Mesothelial cell of epicardium (in vitro differentiated cells): ENCODE measurements at regions not wholly inside any gene's neighbourhood (a gene's known extent, or its start where the extent isn't known, plus 50 kb on each side); places are given as distances from the start of the nearest gene placed in this dataset.

Experiments used
- DNase-seq, 2 experiments: peaks; one replicate each; pipeline ENCODE4 v3.0.0; 2021; ENCODE audit warnings: low spot score in 2 of 2; ENCODE audit not compliant: unreplicated experiment in 2 of 2
- H3K27ac Mint-ChIP-seq: 2 replicates; pipeline ENCODE4 v1.8.0; 2021; ENCODE audit warnings: mixed read lengths
- H3K27me3 Mint-ChIP-seq: 2 replicates; pipeline ENCODE4 v1.8.0; 2021; ENCODE audit warnings: low read depth, mixed read lengths
- H3K36me3 Mint-ChIP-seq: 2 replicates; pipeline ENCODE4 v1.8.0; 2021; ENCODE audit warnings: mixed read lengths
- H3K4me1 Mint-ChIP-seq: 2 replicates; pipeline ENCODE4 v1.8.0; 2021; ENCODE audit warnings: mixed read lengths
- H3K4me3 Mint-ChIP-seq: 2 replicates; pipeline ENCODE4 v1.8.0; 2021; ENCODE audit warnings: mild to moderate bottlenecking, moderate library complexity, mixed read lengths
- H3K9me3 Mint-ChIP-seq: 2 replicates; pipeline ENCODE4 v1.8.0; 2021; ENCODE audit warnings: mixed read lengths
- TF ChIP-seq, protein P1 (sequence below): fragments of 200-600 bp; sonication (generic); IDR thresholded peaks from one replicate; pipeline ENCODE4 v1.5.0; 2021; ENCODE audit warnings: antibody characterized with exemption; ENCODE audit not compliant: unreplicated experiment

DNA sequence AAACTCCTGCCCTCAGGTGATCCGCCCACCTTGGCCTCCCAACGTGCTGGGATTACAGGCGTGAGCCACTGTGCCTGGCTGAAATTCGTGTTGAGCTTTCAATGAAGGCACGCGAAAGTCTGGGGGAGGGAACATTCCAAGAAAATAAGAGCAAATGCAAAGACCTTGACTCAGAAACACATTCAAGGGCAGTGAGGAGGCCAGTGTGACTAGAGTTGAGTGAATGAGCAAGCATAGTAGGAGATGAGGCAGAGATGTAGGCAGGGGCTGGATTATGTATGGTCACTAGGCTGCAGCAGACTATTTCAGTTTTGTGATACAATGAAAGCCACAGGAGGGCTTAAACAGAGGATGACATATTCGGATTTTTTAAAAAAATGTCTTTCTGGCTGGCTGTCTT lies 67.0 kb downstream of the SCN11A start:
- Mint-ChIP-seq H3K27ac (no peak overlapping the region), H3K4me1 (peaks cover 4% of the 10 kb centered on the region), H3K36me3 (no peaks in the 10 kb centered on the region), H3K4me3 (no peak overlapping the region), H3K27me3 (peaks cover 10% of the 10 kb centered on the region), H3K9me3 (no peaks in the 10 kb centered on the region)
- TF ChIP-seq, protein P1, sequence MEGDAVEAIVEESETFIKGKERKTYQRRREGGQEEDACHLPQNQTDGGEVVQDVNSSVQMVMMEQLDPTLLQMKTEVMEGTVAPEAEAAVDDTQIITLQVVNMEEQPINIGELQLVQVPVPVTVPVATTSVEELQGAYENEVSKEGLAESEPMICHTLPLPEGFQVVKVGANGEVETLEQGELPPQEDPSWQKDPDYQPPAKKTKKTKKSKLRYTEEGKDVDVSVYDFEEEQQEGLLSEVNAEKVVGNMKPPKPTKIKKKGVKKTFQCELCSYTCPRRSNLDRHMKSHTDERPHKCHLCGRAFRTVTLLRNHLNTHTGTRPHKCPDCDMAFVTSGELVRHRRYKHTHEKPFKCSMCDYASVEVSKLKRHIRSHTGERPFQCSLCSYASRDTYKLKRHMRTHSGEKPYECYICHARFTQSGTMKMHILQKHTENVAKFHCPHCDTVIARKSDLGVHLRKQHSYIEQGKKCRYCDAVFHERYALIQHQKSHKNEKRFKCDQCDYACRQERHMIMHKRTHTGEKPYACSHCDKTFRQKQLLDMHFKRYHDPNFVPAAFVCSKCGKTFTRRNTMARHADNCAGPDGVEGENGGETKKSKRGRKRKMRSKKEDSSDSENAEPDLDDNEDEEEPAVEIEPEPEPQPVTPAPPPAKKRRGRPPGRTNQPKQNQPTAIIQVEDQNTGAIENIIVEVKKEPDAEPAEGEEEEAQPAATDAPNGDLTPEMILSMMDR, result no peak
- DNase-seq, result no peak

DNA sequence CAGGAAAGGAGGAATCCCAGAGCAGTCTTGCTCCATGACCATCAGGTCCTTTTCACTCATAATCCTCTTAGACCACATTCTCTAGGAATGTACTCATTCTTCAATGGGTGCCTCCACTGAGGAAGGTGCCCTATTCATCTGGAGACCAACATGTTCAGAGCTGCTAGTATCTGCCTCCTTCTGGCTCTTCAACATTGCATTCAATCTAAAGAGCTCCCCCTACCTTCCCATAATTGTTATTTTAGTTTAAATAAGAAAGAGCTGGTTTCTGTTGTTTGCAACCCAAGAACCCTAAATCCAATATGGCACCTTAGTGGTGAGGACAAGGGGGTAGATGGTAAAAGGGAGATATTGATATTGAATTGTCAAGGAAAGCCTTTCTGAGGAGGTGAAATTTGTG lies 67.6 kb downstream of the SCN11A start:
- peaks cover 12% of the 10 kb centered on the region for H3K27me3 Mint-ChIP-seq
- H3K9me3 Mint-ChIP-seq, result no peaks in the 10 kb centered on the region
- no peaks in the 10 kb centered on the region for H3K36me3 Mint-ChIP-seq
- H3K4me1 Mint-ChIP-seq, result peaks cover 4% of the 10 kb centered on the region
- no peak for DNase-seq
- no peak overlapping the region for H3K4me3 Mint-ChIP-seq
- TF ChIP-seq, protein P1, result no peak
- no peak overlapping the region for H3K27ac Mint-ChIP-seq

DNA sequence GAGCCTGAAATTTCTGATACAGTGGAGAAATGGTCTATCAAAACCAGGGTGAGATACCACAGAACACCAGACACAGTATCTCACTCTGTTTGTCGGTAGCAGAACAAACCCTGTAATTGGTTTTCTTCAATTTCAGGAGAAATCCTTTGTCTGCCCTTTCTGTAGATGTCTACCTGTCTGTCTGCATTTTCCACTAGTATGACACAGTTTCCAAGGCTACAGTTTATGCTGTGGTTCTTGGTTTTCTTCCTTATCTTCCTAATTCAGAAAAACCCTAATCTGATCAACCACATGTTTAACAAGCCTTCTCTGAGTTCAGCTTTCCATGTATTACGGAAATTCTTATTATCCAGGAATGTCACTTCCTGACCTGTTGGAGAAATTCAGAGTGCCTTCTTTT lies 70.8 kb downstream of the SCN11A start:
- TF ChIP-seq, protein P1, result no peak
- H3K4me1 Mint-ChIP-seq, result peaks cover 4% of the 10 kb centered on the region
- peaks cover 17% of the 10 kb centered on the region for H3K27me3 Mint-ChIP-seq
- no peak overlapping the region for H3K27ac Mint-ChIP-seq
- H3K4me3 Mint-ChIP-seq, result no peak overlapping the region
- DNase-seq, result no peak
- H3K36me3 Mint-ChIP-seq, result no peaks in the 10 kb centered on the region
- no peaks in the 10 kb centered on the region for H3K9me3 Mint-ChIP-seq

DNA sequence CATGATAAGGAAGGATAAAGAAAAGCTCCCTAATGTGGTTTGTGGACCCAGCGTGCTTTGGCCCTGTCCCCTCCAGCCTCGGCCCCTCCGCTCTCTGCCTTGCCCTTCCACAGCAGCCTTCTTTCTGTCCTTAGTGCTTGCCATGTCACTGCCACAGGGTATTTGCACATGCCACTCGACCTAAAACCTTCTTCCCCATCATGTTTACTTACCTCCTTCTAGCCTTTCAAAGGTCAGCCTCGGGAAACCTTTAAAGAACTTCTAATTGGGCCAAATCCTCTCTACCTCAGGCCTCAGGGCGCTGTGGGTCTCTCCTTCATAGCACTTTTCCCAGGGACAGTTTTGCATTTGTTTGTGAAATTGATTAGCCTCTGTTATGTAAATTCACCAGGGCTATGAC lies 73.0 kb downstream of the SCN11A start:
- Mint-ChIP-seq H3K4me3 (no peak overlapping the region), H3K27me3 (peaks cover 17% of the 10 kb centered on the region), H3K27ac (no peak overlapping the region), H3K9me3 (no peaks in the 10 kb centered on the region), H3K36me3 (no peaks in the 10 kb centered on the region), H3K4me1 (peaks cover 4% of the 10 kb centered on the region)
- TF ChIP-seq, protein P1, result no peak
- DNase-seq, result no peak

DNA sequence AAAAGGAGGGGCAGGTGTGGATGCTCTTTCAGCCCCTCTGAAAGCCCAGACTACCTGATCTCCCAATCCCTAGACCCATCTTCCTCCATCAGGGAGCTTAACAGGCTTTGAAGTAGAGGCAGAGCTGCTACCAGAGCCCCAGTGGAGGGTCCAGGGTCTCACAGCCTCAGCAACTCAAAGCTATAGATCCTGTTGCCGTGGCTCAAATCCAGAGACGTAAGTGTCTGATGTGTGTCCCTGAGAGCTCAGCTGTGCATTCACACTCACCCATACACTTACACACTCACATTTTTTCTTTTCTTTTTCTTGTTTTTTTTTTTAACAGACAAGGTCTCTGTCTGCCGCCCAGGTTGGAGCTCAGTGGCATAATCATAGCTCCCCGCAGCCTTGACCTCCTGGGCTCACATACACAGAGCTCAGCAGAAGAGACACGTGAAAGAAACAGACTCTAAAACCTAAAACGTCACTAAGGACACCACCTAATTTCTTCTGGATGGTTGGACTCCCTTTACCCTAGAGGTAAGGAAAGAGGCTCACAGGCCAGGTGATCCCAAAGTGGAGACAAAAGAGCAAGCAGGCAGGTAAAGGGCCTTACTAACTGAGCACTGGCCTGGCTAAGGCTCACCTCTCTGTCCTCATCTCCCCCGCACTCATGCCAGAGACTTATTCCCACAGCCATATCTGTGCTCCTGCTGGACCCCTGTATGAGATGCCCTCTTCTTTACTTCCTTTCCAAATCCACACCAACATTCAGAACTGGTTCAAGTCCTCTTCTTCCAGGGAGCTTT lies 80.7 kb downstream of the SCN11A start:
- H3K27ac Mint-ChIP-seq, result no peak overlapping the region
- H3K36me3 Mint-ChIP-seq, result no peaks in the 10 kb centered on the region
- no peak for DNase-seq
- TF ChIP-seq, protein P1, result no peak
- peaks cover 13% of the 10 kb centered on the region for H3K27me3 Mint-ChIP-seq
- peaks cover 5% of the 10 kb centered on the region for H3K4me1 Mint-ChIP-seq
- H3K4me3 Mint-ChIP-seq, result no peak overlapping the region
- H3K9me3 Mint-ChIP-seq, result no peaks in the 10 kb centered on the region
